NOMO-1 treated with DMSO at 0.1 percent for 48 hours (cell line): ENCODE measurements at regions not wholly inside any gene's neighbourhood (a gene's known extent, or its start where the extent isn't known, plus 50 kb on each side); places are given as distances from the start of the nearest gene placed in this dataset.

Source experiments
- DNase-seq: peaks from one replicate; lab custom pipeline; 2025; ENCODE audit not compliant: unreplicated experiment; lab: John Stamatoyannopoulos, UW

DNA sequence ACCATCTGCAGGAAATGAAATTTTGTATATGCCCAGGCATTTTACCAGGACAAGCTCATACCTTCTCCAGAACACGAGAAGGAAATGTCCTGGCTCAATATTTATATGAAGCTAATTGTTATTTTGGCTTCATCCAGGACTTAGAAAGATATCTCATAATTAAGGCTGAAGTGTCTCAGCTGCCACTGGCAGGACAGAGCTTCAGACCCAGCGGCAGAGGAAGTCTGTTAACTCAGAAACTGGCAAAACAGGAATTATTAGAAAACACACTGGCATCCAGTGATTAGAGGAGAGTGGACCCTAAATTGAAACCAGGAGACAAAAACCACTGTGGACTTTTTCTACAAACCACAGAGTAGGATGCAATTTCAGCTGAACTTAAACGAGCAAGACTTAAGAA lies 329.7 kb downstream of the CYRIA start:
- no peak for DNase-seq

- no peak for DNase-seq
Measured at GRCh38 chr2:16335604-16335930, 330.1 kb downstream of the CYRIA start.

DNA sequence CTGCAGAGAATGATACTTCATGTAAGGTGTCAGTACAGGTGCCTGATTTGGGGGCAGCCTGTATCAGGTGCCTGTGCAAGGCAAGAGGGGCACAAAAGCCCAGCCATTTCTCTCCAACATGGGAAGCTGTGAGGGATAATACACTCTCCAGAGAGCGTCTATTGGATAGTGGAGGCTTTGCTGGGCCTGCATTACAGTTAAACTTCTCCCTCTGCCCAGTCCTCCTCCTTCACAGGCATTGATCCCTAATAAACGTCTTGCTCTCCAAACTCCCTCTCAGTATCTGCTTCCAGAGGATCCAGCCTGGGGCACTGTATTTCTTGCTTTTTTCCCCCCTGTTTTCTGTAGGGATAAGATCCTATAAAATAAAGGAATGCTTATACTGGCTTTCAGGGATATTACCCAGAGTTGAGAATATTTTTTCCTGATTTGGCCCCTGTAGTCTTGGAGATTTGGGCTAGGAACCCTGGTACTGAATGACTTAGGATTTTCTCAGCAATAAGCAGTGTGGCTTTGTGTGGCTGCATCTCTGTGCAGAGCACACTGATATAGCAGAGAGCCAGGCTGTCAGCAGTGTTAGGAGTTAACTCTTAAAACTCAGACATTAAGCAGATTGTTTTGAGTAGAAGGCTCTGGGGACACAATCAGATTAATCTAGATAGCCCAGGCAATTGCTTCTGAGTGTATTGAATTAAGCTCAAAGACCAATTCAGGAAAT lies 330.6 kb downstream of the CYRIA start:
- no peak for DNase-seq

DNA sequence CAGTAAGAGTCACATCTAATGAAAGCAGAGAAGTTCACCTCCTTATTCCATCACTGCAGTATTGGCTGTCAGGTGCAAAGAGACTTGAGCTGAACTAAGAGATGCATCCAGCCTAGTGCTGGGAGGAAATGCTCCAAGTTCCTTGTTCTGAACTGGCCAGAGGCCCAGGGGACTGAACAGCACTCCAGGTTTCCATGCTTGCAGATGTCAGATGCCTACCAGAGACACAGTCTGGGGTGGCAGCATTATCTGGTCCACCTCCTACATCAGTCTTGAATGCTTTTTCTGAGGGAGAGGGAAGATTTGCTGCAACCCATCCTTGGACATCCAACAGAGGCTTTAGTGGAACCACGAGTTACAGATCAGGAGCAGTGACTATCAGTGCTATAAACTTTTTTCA lies 331.3 kb downstream of the CYRIA start:
- no peak for DNase-seq

DNA sequence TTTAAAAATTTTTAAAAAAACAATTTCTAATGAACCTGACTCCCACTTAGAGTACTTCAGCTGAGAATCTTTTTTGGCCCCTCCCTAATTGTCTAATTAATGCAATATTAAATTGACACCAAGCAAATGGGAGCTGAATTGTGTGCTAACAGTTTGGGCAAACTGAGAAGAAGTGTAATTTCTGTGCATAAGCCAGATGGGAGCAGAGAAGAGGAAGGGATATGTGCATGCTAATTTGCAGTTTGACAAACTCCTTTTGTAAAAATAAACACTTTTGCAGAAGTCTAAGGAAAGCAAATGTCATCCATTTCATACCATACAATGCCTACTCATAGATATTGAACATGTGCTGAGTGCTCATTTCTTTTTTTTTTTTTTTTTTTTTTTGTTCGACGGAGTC lies 332.0 kb downstream of the CYRIA start:
- DNase-seq = no peak

DNA sequence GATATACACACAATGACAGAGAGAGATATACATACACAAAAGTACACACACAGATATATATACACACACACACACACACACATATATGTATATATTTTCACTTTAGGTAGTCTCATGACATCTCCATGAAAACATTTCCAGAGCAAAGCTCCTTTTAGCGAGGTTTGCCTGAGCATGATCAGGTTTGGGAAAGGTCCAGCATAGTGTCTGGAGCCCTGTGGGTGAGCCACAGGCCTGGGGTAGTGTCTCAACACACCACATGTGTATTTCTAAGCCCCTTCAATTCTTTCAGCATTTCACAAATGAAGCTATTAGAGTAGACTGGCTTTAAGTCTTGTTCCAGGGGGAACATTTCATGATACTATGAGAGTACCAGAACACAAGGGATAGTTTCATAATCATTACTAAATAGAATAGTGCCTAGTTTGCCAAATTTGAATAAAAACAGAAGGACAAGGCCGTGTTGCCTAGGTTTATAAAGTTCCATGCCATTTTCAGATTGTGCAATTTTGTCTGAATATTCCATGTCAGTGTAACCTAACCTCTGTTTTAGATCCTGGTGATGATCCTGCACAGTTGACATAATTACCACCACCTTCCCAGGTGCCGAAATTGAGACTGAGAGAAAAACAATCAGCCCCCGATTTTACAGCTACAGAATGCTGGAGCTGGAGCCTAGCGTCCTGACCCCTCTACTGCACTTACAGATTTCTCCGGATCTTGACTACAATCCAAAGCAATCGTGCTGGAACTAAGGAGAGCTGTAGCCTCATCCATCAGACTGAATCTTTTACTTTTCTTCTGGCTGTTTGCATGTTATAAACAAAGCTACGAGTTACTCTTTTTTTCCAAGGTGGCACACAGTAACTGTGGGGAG lies 332.7 kb downstream of the CYRIA start:
- DNase-seq = no peak

DNA sequence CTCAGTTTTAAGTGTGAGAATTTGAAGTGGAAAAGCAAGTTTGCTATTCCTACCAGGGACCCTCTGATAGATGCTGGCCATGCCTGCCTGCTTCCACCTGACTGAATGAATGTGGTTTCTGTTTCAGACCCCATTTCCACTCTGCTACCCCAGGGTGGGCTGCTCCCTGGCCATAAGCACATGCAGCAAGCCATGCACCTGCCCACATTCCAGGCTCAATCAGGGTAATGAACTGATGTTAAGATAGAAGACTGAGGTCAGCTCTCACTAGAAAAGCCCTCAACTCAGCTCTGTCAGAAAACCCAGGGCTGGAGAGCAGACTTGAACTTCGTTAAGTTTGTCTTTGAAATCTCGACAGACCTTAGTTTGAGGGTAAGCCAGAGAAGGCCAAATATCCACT lies 333.9 kb downstream of the CYRIA start:
- no peak for DNase-seq

DNA sequence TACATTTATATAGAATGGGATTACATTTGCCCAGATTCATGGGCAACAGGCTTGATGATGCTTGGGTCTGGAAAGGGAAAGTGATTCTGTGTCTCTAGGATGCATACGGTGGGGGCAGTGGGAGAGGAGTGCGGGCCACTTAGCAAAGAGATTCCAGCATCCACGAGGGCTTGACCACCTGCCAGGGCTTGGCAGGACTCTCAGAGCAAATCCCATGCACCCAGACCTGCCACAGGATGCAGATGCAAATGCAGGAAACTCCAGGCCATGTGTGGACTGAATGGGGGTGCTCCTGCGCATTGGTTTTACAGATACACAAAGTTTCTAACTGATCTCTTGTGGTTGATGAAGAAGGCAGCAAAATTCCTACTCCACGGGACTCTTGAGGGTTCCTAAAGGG lies 334.7 kb downstream of the CYRIA start:
- no peak for DNase-seq

GRCh38 chr2:16330571-16330970 lies 335.1 kb downstream of the CYRIA start:
- no peak for DNase-seq

DNA sequence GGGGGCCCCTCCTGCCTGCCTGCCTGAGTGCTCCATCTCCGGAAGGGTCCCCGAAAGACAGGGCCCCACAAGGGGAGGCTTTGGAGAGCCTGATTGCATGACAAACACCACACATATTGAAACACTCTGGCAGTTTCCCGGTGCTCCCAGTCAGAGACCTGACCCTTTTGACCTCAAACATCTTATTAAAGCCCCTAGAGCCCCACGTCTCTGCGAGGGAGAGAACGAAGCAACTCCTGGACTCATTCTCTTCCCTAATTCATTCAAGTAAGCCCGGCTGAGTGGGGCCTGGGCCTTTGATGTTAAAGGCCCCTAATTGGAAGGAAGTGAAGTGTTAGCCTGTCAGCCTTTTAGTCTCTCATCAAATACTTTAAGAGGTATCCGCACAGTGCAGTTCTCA lies 335.6 kb downstream of the CYRIA start:
- no peak for DNase-seq

DNA sequence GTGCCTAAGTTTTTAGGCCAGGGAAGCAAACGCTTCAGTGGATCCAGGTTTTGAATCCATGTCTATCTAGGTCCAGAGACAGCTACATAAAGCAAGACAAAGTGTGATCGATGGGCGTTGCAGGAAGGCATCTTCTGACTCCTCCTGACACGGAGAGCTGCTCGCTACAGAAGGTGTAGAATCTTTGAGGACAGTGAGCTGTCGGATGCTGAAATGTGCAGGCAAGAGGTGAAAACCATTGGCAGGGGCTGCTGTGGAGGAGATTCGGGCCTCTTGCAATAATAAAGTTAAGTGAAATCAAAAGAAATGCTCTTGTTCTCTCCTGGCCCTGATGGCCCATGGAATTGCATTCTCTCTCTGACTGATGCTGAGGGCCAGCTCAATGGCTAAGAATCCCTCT lies 336.2 kb downstream of the CYRIA start:
- DNase-seq = no peak

DNA sequence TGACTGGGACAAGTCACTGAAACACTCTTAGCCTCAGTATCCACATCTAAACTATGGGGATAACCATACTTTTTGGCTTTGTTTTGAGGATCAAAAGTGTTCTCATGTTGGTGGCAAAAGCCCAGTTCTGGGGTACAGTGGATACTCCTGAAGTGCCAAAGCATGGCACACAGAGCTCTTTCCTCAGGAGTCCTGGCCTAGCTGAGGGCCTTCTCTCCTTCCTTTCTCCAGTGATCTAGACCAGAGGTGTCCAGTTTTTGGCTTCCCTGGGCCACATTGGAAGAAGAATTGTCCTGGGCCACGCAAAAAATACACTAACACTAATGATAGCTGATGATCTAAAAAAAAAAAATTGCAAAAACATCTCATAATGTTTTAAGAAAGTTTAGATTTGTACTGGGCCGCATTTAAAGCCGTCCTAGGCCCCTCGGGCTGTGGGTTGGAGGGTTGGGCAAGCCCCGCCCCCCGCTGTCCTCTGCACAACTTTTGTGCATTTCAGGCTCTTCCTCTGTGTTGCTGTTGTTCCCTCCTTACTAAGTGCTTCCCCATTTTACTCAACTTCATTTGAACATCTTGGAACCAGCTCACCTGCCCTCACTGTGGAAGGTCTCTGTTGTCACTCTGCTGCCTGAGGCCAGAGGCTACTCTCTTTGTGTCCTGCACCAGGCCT lies 337.0 kb downstream of the CYRIA start:
- DNase-seq = no peak

DNA sequence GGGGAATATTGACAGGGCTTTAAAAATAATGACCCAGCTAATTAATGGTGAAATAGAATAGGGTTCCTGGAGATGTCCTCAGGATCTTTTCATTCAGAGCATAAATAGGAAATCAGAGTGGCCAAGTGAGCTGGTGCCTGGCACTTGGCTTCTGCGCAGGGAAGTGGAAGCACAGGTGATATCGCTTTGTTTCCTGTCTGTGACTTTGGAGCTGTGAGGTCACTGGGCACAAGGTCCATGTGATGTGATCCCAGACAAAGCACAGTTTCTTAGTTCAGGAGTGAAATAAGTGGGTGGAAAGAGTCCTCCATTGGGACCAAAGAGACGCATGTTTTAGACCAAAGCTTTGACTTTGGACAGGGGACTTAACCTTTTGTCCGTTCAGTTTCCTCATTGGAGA lies 338.3 kb downstream of the CYRIA start:
- no peak for DNase-seq

- no peak for DNase-seq
Measured at GRCh38 chr2:16326711-16327300, 338.8 kb downstream of the CYRIA start.

- no peak for DNase-seq
Measured at GRCh38 chr2:16325976-16326510, 339.6 kb downstream of the CYRIA start.

DNA sequence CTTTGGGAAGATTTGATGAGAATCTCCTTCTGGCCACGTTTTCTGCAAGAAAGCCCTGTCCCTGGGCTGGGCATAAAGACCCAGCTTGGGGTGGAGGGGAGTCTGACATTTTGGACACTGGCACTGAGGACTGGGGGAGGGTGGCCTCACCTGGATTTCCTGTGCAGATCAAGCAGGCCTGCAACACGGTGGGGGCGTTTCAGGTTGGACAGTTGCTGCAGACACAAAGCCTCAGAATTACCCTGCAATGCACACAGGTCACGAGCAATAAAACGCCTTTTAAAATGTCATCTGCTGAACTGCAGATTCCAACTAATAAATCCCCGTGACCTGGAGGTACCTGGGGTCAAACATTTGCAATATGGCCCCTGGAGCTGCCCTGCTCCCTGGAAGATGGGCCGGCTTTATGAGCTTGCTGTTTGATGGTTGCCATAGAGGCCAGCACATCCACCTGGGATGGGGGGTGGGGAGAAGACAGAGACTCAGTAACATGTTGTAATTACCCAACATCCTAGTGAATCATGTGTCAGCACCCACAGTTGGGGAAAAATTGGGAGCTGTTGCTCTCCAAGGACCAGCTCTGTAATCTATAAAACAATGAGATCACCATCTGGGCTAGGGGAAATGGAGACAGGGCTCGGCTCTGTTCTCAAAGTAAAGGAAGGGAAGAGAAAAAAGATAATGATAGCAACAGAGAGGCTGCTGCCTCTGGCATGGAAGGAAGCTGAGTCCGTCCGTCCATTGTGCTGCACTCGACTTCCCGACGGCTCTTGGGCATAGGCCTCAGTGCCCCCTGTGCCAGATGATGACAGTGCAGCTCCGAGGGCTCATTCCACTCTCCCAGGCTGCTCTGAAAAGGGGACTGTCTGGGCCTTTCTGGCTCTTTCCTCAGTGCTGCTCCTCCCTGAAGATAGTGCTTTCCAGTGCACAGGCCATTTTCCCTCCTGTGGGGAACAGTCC lies 340.3 kb downstream of the CYRIA start:
- no peak for DNase-seq

DNA sequence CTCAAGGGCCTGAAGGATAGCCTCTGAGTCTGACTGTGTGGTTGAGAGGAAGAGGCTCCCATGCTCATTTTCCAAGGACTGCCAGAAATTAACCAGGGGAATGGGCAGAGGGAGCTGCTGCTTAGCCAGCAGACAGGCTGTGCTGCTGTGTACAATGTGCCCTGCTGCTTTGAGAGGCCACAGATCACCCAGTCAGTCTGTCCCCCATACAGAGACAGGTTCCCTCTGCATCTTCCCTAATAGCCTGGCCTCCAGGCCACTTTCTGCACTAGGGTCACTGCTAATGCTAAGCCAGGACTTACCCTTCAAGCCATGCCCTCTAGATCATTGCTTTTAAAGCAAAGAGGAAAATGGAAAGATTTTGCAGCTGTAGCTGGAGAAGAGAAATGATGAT lies 341.1 kb downstream of the CYRIA start:
- DNase-seq = no peak

- DNase-seq = no peak
Measured at GRCh38 chr2:16323551-16324543, 341.8 kb downstream of the CYRIA start.

DNA sequence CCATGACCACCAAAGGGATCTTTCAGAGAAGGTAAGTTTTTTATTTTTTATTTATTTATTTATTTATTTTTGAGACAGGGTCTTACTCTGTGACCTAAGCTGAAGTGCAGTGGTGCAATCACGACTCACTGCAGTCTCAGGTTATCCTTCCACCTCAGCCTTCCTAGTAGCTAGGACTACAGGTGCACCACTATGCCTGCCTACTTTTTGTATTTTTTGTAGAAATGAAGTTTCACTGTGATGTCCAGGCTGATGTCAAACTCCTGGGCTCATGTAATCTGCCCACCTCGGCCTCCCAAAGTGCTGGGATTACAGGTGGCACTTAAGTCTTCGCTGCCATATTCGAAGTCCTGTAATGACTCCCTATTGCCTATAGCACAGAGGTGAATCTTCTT lies 342.5 kb downstream of the CYRIA start:
- no peak for DNase-seq
